Caco-2 (cell line): ENCODE measurements at regions not wholly inside any gene's neighbourhood (a gene's known extent, or its start where the extent isn't known, plus 50 kb on each side); places are given as distances from the start of the nearest gene placed in this dataset.

Source experiments
- BruUV-seq: library from RNA; stranded (reverse); fragments of 400-500 nt; replicated peaks from 2 replicates; lab custom pipeline; 2021; lab: Mats Ljungman, UMichigan
- CTCF ChIA-PET: fragments of 300-600 bp; sonication (Branson Sonifier 250); formaldehyde crosslinking; loops from one replicate; lab custom pipeline; 2022; ENCODE audit warnings: antibody characterized with exemption; lab: Charles Lee
- POLR2A ChIA-PET: fragments of 300-600 bp; sonication (Branson Sonifier 250); formaldehyde crosslinking; loops from one replicate; lab custom pipeline; 2022; ENCODE audit warnings: antibody characterized with exemption; lab: Charles Lee
- DNase-seq, 2 experiments: peaks; one replicate each; pipeline versions ENCODE4 v3.0.0 to v3.0.0-alpha.2; 2020 to 2022
- H3K27me3 ChIP-seq: replicated peaks from 2 replicates; pipeline ENCODE4 v1.6.0; 2011; ENCODE audit warnings: low read length; ENCODE audit not compliant: control insufficient read depth, insufficient read depth
- H3K36me3 ChIP-seq: 2 replicates; pipeline ENCODE4 v1.5.1; 2011; ENCODE audit warnings: low read length; ENCODE audit not compliant: control insufficient read depth, insufficient read depth
- H3K4me1 ChIP-seq: fragments of 250-450 bp; sonication (Bioruptor Pico); 2 replicates; pipeline ENCODE4 v1.5.1; 2020; ENCODE audit warnings: mild to moderate bottlenecking
- H3K4me3 ChIP-seq: 2 replicates; pipeline ENCODE4 v1.5.1; 2011; ENCODE audit warnings: low read depth, mild to moderate bottlenecking, control low read depth, low read length
- H3K9me3 ChIP-seq: fragments of 250-450 bp; sonication (Bioruptor Pico); 2 replicates; pipeline ENCODE4 v1.5.1; 2020; ENCODE audit warnings: mild to moderate bottlenecking, moderate library complexity
- H3K27ac Mint-ChIP-seq: one replicate; pipeline ENCODE4 v1.8.0; 2022; ENCODE audit warnings: mixed read lengths; ENCODE audit not compliant: unreplicated experiment
- H3K27me3 Mint-ChIP-seq: one replicate; pipeline ENCODE4 v1.8.0; 2022; ENCODE audit warnings: mixed read lengths; ENCODE audit not compliant: insufficient read depth, unreplicated experiment
- H3K36me3 Mint-ChIP-seq: one replicate; pipeline ENCODE4 v1.8.0; 2022; ENCODE audit warnings: mild to moderate bottlenecking, mixed read lengths; ENCODE audit not compliant: insufficient read depth, unreplicated experiment
- H3K4me1 Mint-ChIP-seq: one replicate; pipeline ENCODE4 v1.8.0; 2022; ENCODE audit warnings: low read depth, mixed read lengths; ENCODE audit not compliant: unreplicated experiment
- H3K4me3 Mint-ChIP-seq: one replicate; pipeline ENCODE4 v1.8.0; 2022; ENCODE audit warnings: mild to moderate bottlenecking, moderate library complexity, mixed read lengths; ENCODE audit not compliant: unreplicated experiment
- H3K9me3 Mint-ChIP-seq: one replicate; pipeline ENCODE4 v1.8.0; 2022; ENCODE audit warnings: mixed read lengths; ENCODE audit not compliant: unreplicated experiment
- CTCF ChIP-seq, 2 experiments: fragments of 200-600 bp in 1 of 2; IDR thresholded peaks; 1 replicate in 1 of 2; 2 replicates in 1 of 2; pipeline versions ENCODE4 v1.5.1 to v1.8.0; 2011 to 2022; ENCODE audit warnings: antibody characterized with exemption in 1 of 2, control low read depth in 1 of 2, inconsistent platforms in 1 of 2, low read depth in 1 of 2, low read length in 1 of 2, mild to moderate bottlenecking in 1 of 2, moderate library complexity in 1 of 2; ENCODE audit not compliant: insufficient read depth in 1 of 2, severe bottlenecking in 1 of 2, unreplicated experiment in 1 of 2
- intact Hi-C: fragments of 100-400 bp; cut with micrococcal nuclease; formaldehyde crosslinking; loops from one replicate; pipeline ENCODE4 v1.10.0; 2022; ENCODE audit not compliant: unreplicated experiment

GRCh38 chr6:22045261-22045912 is 251.4 kb downstream of the PRL start:
- BruUV-seq = no TSS peak
- H3K27me3 ChIP-seq = no peaks in the 10 kb centered on the region
- Mint-ChIP-seq H3K4me1 (no peaks in the 10 kb centered on the region), H3K9me3 (no peaks in the 10 kb centered on the region), H3K27ac (no peak overlapping the region), H3K36me3 (no peaks in the 10 kb centered on the region), H3K4me3 (no peak overlapping the region), H3K27me3 (no peaks in the 10 kb centered on the region)
- no peak for TF ChIP-seq CTCF (IDR thresholded peaks at IDR 0.05; ENCODE audit: insufficient read depth in 1 of 2, low read depth in 1 of 2, low read length in 1 of 2, severe bottlenecking in 1 of 2, unreplicated experiment in 1 of 2)
- ChIA-PET POLR2A (no interaction called here), CTCF (no interaction called here)
- no peaks in the 10 kb centered on the region for H3K4me1 ChIP-seq
- no peak for DNase-seq
- H3K4me3 ChIP-seq = no peak overlapping the region
- H3K9me3 ChIP-seq = peaks cover 7% of the 10 kb centered on the region; the same call in 1 of the 2 replicates
- H3K36me3 ChIP-seq = no peaks in the 10 kb centered on the region
- intact Hi-C loops = no loop called here

GRCh38 chr6:22049002-22049401 is 247.8 kb downstream of the PRL start:
- Mint-ChIP-seq H3K27ac (no peak overlapping the region), H3K27me3 (no peaks in the 10 kb centered on the region), H3K36me3 (no peaks in the 10 kb centered on the region), H3K4me1 (no peaks in the 10 kb centered on the region), H3K4me3 (no peak overlapping the region), H3K9me3 (no peaks in the 10 kb centered on the region)
- ChIA-PET POLR2A (no interaction called here), CTCF (no interaction called here)
- H3K36me3 ChIP-seq = no peaks in the 10 kb centered on the region
- H3K27me3 ChIP-seq = no peaks in the 10 kb centered on the region
- no TSS peak for BruUV-seq
- no peaks in the 10 kb centered on the region for H3K9me3 ChIP-seq
- no peak overlapping the region for H3K4me3 ChIP-seq
- no peak for DNase-seq
- no peak for TF ChIP-seq CTCF (IDR thresholded peaks at IDR 0.05; ENCODE audit: insufficient read depth in 1 of 2, low read depth in 1 of 2, low read length in 1 of 2, severe bottlenecking in 1 of 2, unreplicated experiment in 1 of 2)
- intact Hi-C loops = no loop called here
- no peaks in the 10 kb centered on the region for H3K4me1 ChIP-seq

- Histone ChIP-seq H3K9me3 (no peaks in the 10 kb centered on the region), H3K36me3 (no peaks in the 10 kb centered on the region), H3K4me1 (no peaks in the 10 kb centered on the region), H3K4me3 (no peak overlapping the region), H3K27me3 (no peaks in the 10 kb centered on the region)
- ChIA-PET POLR2A (interaction anchor here (0.8 kb wide), 1 partner anchor 11 kb away, joined by 10 read pairs; no protein-coding TSS in a partner anchor), CTCF (no interaction called here)
- Mint-ChIP-seq H3K27me3 (no peaks in the 10 kb centered on the region), H3K36me3 (no peaks in the 10 kb centered on the region), H3K27ac (no peak overlapping the region), H3K4me1 (no peaks in the 10 kb centered on the region), H3K4me3 (no peak overlapping the region), H3K9me3 (no peaks in the 10 kb centered on the region)
- BruUV-seq = no TSS peak
- no peak for DNase-seq
- intact Hi-C loops = no loop called here
- TF ChIP-seq CTCF (IDR thresholded peaks at IDR 0.05; ENCODE audit: insufficient read depth in 1 of 2, low read depth in 1 of 2, low read length in 1 of 2, severe bottlenecking in 1 of 2, unreplicated experiment in 1 of 2) = no peak
These were observed 243.3 kb downstream of the PRL start for GRCh38 chr6:22053391-22053997.
